22Rv1 (cell line): ENCODE measurements at regions not wholly inside any gene's neighbourhood (a gene's known extent, or its start where the extent isn't known, plus 50 kb on each side); places are given as distances from the start of the nearest gene placed in this dataset.

Source experiments
- ZFX ChIP-seq: fragments of 450-650 bp; IDR thresholded peaks from 2 replicates; pipeline ENCODE4 v1.6.1; 2017; ENCODE audit warnings: antibody characterized with exemption, borderline replicate concordance
- TF ChIP-seq, protein P1 (sequence below): fragments of 450-650 bp; IDR thresholded peaks from 2 replicates; pipeline ENCODE4 v1.5.1; 2017; ENCODE audit warnings: mild to moderate bottlenecking

DNA sequence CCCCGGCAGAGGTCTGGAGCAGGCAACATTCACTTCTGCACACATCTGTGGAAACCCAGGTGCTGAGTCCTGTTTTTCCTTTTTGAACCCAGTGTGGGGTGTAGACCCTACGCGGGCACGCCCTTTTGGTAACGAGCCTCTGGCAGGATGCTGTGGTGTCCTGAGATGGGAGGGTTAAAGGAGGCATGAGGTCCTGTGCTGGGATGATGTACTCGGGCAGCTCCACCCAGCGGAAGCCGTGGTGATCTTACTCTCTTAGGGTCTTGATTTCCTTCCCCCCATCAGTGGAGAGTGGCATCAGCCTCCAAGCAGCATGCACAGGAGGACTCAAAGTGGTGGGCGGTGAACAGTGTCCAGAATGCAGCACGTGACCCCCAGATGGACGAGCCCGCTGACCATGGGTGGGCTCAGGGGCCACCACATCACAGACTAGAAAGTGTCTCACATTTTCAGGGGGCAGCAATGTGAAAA lies 148.6 kb downstream of the DNAJB6 start:
- TF ChIP-seq, protein P1, sequence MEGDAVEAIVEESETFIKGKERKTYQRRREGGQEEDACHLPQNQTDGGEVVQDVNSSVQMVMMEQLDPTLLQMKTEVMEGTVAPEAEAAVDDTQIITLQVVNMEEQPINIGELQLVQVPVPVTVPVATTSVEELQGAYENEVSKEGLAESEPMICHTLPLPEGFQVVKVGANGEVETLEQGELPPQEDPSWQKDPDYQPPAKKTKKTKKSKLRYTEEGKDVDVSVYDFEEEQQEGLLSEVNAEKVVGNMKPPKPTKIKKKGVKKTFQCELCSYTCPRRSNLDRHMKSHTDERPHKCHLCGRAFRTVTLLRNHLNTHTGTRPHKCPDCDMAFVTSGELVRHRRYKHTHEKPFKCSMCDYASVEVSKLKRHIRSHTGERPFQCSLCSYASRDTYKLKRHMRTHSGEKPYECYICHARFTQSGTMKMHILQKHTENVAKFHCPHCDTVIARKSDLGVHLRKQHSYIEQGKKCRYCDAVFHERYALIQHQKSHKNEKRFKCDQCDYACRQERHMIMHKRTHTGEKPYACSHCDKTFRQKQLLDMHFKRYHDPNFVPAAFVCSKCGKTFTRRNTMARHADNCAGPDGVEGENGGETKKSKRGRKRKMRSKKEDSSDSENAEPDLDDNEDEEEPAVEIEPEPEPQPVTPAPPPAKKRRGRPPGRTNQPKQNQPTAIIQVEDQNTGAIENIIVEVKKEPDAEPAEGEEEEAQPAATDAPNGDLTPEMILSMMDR = no peak
- no peak for TF ChIP-seq ZFX
